Neutrophil (primary cell): ENCODE measurements at regions not wholly inside any gene's neighbourhood (a gene's known extent, or its start where the extent isn't known, plus 50 kb on each side); places are given as distances from the start of the nearest gene placed in this dataset.

Experiments used
- H3K27ac ChIP-seq: fragments of 200-600 bp; sonication (generic); 2 replicates; pipeline ENCODE4 v1.5.1; 2016; ENCODE audit warnings: mild to moderate bottlenecking, moderate library complexity
- H3K27me3 ChIP-seq: fragments of 200-600 bp; sonication (generic); 2 replicates; pipeline ENCODE4 v1.6.0; 2016; ENCODE audit warnings: mild to moderate bottlenecking
- H3K36me3 ChIP-seq: fragments of 200-600 bp; sonication (generic); 2 replicates; pipeline ENCODE4 v1.5.1; 2017
- H3K4me1 ChIP-seq, 2 experiments: fragments of 200-600 bp in 1 of 2; sonication (generic) in 1 of 2; 1 replicate in 1 of 2; 2 replicates in 1 of 2; pipeline versions ENCODE4 v1.5.1 to v1.6.1; 2013 to 2016; ENCODE audit warnings: low read depth in 1 of 2, low read length in 1 of 2, mild to moderate bottlenecking in 1 of 2, moderate library complexity in 1 of 2; ENCODE audit not compliant: control insufficient read depth in 1 of 2, insufficient read depth in 1 of 2
- H3K4me3 ChIP-seq, 2 experiments: fragments of 200-600 bp in 1 of 2; sonication (generic) in 1 of 2; 1 replicate in 1 of 2; 2 replicates in 1 of 2; pipeline ENCODE4 v1.5.1; 2013 to 2016; ENCODE audit warnings: low read depth in 1 of 2, low read length in 1 of 2, mild to moderate bottlenecking in 1 of 2, moderate library complexity in 1 of 2
- H3K9me3 ChIP-seq: fragments of 200-600 bp; sonication (generic); 2 replicates; pipeline ENCODE4 v1.5.1; 2016
- TF ChIP-seq, protein P1 (sequence below): fragments of 200-600 bp; sonication (generic); IDR thresholded peaks from 2 replicates; pipeline ENCODE4 v1.5.1; 2016; ENCODE audit warnings: antibody characterized with exemption

DNA sequence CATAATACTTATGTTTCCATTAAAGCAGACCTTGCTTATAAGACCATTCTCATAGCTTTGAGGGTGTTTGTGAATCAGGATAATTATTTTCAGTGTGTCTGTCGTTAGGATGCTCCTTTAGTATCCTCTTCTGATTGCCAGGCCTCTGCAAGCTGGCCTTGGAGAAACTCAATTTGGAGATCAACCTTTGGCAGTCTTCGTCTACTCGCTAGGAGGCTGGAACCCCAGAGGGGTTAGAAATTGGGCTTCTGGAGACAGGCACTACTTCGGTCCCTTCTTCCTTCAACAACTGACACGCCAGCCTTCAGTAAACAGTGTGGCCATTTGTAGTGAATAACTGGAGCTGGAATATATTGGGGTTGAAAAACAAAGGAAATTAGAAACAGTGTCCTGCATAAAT, 100.8 kb upstream of the CITED2 start:
- Histone ChIP-seq H3K4me3 (no peak overlapping the region), H3K9me3 (no peaks in the 10 kb centered on the region), H3K4me1 (peaks cover 30 to 31% of the 10 kb centered on the region in 2 experiments), H3K27me3 (no peaks in the 10 kb centered on the region), H3K27ac (no peak overlapping the region), H3K36me3 (no peaks in the 10 kb centered on the region)
- TF ChIP-seq, protein P1, sequence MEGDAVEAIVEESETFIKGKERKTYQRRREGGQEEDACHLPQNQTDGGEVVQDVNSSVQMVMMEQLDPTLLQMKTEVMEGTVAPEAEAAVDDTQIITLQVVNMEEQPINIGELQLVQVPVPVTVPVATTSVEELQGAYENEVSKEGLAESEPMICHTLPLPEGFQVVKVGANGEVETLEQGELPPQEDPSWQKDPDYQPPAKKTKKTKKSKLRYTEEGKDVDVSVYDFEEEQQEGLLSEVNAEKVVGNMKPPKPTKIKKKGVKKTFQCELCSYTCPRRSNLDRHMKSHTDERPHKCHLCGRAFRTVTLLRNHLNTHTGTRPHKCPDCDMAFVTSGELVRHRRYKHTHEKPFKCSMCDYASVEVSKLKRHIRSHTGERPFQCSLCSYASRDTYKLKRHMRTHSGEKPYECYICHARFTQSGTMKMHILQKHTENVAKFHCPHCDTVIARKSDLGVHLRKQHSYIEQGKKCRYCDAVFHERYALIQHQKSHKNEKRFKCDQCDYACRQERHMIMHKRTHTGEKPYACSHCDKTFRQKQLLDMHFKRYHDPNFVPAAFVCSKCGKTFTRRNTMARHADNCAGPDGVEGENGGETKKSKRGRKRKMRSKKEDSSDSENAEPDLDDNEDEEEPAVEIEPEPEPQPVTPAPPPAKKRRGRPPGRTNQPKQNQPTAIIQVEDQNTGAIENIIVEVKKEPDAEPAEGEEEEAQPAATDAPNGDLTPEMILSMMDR = no peak

DNA sequence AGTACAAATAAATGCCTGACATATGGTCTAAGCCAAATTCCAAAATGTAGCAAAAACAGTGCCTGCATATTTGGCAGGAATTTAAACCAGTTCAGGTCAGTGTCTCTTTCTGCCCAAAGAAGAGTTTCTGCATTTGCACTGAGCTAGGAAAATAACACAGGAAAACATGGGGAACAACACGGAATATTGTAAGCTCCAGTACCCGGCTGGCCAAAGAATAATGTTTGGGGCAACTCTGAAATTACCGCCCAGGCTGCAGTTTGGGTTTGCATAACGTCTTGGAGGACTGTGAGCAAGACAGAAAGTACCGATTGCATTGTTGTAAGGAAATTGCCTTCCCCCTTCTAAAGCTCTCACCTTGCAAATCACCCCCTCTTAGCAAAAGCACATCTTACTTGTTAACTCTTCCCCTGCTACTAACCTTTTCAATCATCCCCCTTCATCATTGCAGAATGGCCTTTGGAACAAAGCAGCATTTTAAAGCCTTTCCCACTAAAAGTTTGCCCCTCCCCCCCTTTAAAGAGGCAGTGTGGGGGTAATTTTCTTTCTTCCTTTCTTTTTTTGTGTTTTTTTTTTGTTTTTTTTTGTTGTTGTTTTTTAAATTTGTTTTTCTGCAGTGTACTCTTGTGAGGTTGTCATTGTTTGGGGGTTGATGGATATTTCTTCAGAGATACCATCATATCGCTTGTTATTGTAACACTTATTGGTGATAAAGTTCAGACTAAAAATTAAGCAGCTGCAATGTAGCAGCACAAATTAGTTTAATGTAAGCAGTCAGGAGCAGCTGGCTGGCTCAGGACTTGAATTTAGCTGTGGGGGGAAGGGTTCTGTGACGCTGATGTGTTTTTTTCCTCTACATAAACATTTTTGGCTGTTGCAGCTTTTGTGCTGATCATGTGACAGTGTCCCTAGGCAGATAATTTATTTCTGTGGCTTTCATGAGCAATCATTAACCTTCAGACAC, 100.0 kb upstream of the CITED2 start:
- Histone ChIP-seq H3K27ac (peak overlapping the region; percentile 63), H3K4me1 (peaks cover 30 to 31% of the 10 kb centered on the region in 2 experiments), H3K27me3 (no peaks in the 10 kb centered on the region), H3K36me3 (no peaks in the 10 kb centered on the region), H3K4me3 (peak overlapping the region in 1 of 2 experiments; percentile 8), H3K9me3 (no peaks in the 10 kb centered on the region)
- TF ChIP-seq, protein P1 = no peak

DNA sequence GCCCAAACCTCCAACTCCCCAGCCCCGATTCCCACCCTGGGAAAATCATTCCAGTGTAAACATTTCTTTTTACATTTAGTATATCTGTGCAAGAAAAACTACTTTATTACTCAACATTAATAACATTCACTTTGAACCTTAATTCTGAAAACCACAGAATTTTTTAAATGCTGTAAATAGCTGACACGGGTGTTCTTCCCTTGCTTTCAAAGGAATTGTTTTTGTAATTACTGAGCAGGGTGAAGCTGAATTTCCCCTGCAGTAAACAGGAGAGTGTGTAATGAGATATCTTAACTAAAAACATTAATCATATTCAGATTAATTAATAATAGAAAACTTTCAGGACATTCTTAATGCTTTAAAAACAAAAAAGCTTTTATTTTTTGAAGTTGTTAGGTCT, 99.3 kb upstream of the CITED2 start:
- Histone ChIP-seq H3K9me3 (no peaks in the 10 kb centered on the region), H3K4me3 (no peak overlapping the region), H3K4me1 (peaks cover 30 to 31% of the 10 kb centered on the region in 2 experiments), H3K27me3 (no peaks in the 10 kb centered on the region), H3K27ac (peak overlapping the region; percentile 63), H3K36me3 (no peaks in the 10 kb centered on the region)
- TF ChIP-seq, protein P1 = no peak

GRCh38 chr6:139473231-139473701, 98.8 kb upstream of the CITED2 start:
- no peaks in the 10 kb centered on the region for H3K27me3 ChIP-seq
- TF ChIP-seq, protein P1 = no peak
- no peaks in the 10 kb centered on the region for H3K36me3 ChIP-seq
- H3K27ac ChIP-seq = peak overlapping the region; percentile 63
- H3K9me3 ChIP-seq = no peaks in the 10 kb centered on the region
- peaks cover 30 to 31% of the 10 kb centered on the region in 2 experiments for H3K4me1 ChIP-seq
- H3K4me3 ChIP-seq = no peak overlapping the region

GRCh38 chr6:139472351-139473015, 98.0 kb upstream of the CITED2 start:
- peak overlapping the region in 1 of 2 experiments; percentile 11 for H3K4me3 ChIP-seq
- no peaks in the 10 kb centered on the region for H3K27me3 ChIP-seq
- TF ChIP-seq, protein P1 = no peak
- H3K27ac ChIP-seq = peak overlapping the region; percentile 63
- H3K36me3 ChIP-seq = no peaks in the 10 kb centered on the region
- no peaks in the 10 kb centered on the region for H3K9me3 ChIP-seq
- peaks cover 30 to 31% of the 10 kb centered on the region in 2 experiments for H3K4me1 ChIP-seq
